Adipocyte (in vitro differentiated cells): ENCODE measurements at regions not wholly inside any gene's neighbourhood (a gene's known extent, or its start where the extent isn't known, plus 50 kb on each side); places are given as distances from the start of the nearest gene placed in this dataset.
A peak's percentile ranks its signal among the peaks of the same experiment; 100 is the strongest.
"Not testable (repeated sequence)": the region's sequence is repeated elsewhere in the genome, so short reads cannot be mapped to it uniquely, and the experiment has no call there.

Experiments used
- DNase-seq: peaks from one replicate; pipeline ENCODE4 v3.0.0-alpha.2; 2015; ENCODE audit warnings: low read depth
- H3K27me3 ChIP-seq: replicated peaks from 2 replicates; pipeline ENCODE4 v1.7.0; 2013; ENCODE audit warnings: mild to moderate bottlenecking, low read length, moderate library complexity; ENCODE audit not compliant: control insufficient read depth, insufficient read depth
- H3K36me3 ChIP-seq: 2 replicates; pipeline ENCODE4 v1.7.0; 2013; ENCODE audit warnings: low read length, mild to moderate bottlenecking, moderate library complexity; ENCODE audit not compliant: control insufficient read depth, insufficient read depth, severe bottlenecking
- H3K4me1 ChIP-seq: 2 replicates; pipeline ENCODE4 v1.7.0; 2013; ENCODE audit warnings: mild to moderate bottlenecking, low read length, moderate library complexity; ENCODE audit not compliant: control insufficient read depth, insufficient read depth
- H3K4me3 ChIP-seq: 2 replicates; pipeline ENCODE4 v1.7.0; 2013; ENCODE audit warnings: mild to moderate bottlenecking, low read length, moderate library complexity
- H3K9ac ChIP-seq: 2 replicates; pipeline ENCODE4 v1.7.0; 2013; ENCODE audit warnings: mild to moderate bottlenecking, low read length, moderate library complexity
- H3K9me3 ChIP-seq: 2 replicates; pipeline ENCODE4 v1.7.0; 2013; ENCODE audit warnings: mild to moderate bottlenecking, low read length, moderate library complexity; ENCODE audit not compliant: control insufficient read depth

- Histone ChIP-seq H3K36me3 (no peaks in the 10 kb centered on the region), H3K9ac (no peak overlapping the region), H3K27me3 (peaks cover 7% of the 10 kb centered on the region), H3K9me3 (peaks cover 8% of the 10 kb centered on the region), H3K4me1 (no peaks in the 10 kb centered on the region), H3K4me3 (no peak overlapping the region)
- DNase-seq = no peak
Measured at GRCh38 chrX:151042842-151043241, 59.7 kb downstream of the HMGB3 start.

- H3K9ac ChIP-seq, H3K27me3 ChIP-seq, DNase-seq, H3K4me1 ChIP-seq, H3K9me3 ChIP-seq, H3K4me3 ChIP-seq, H3K36me3 ChIP-seq: not testable (repeated sequence)
Measured at GRCh38 chrX:151066373-151066772, 83.2 kb downstream of the HMGB3 start.

- no peak overlapping the region for H3K4me3 ChIP-seq
- no peaks in the 10 kb centered on the region for H3K27me3 ChIP-seq
- no peaks in the 10 kb centered on the region for H3K4me1 ChIP-seq
Measured at GRCh38 chrX:151073767-151074166, 90.6 kb downstream of the HMGB3 start.

GRCh38 chrX:151081016-151081415 lies 95.4 kb upstream of the GPR50 start:
- no peaks in the 10 kb centered on the region for H3K36me3 ChIP-seq
- no peaks in the 10 kb centered on the region for H3K9me3 ChIP-seq
- no peak overlapping the region for H3K9ac ChIP-seq
- H3K27me3 ChIP-seq = peaks cover 42% of the 10 kb centered on the region
- H3K4me1 ChIP-seq = no peaks in the 10 kb centered on the region
- no peak overlapping the region for H3K4me3 ChIP-seq
- no peak for DNase-seq

More at GRCh38 chrX:151073767-151074166, 90.6 kb downstream of the HMGB3 start:
- no peaks in the 10 kb centered on the region for H3K36me3 ChIP-seq
- H3K9ac ChIP-seq = no peak overlapping the region
- no peak for DNase-seq
- no peaks in the 10 kb centered on the region for H3K9me3 ChIP-seq

GRCh38 chrX:151082077-151082948 lies 94.1 kb upstream of the GPR50 start:
- peak; percentile 76 for DNase-seq
- Histone ChIP-seq H3K4me3 (peak overlapping the region; percentile 58), H3K27me3 (peaks cover 47% of the 10 kb centered on the region), H3K4me1 (no peaks in the 10 kb centered on the region), H3K9me3 (peaks cover under 1% of the 10 kb centered on the region), H3K9ac (peak overlapping the region; percentile 59), H3K36me3 (no peaks in the 10 kb centered on the region)

GRCh38 chrX:151084454-151084853 lies 91.9 kb upstream of the GPR50 start:
- Histone ChIP-seq H3K36me3 (no peaks in the 10 kb centered on the region), H3K4me3 (no peak overlapping the region), H3K4me1 (no peaks in the 10 kb centered on the region), H3K9ac (no peak overlapping the region), H3K9me3 (peaks cover 4% of the 10 kb centered on the region), H3K27me3 (peaks cover 62% of the 10 kb centered on the region)
- DNase-seq = no peak

- Histone ChIP-seq H3K4me1 (no peaks in the 10 kb centered on the region), H3K36me3 (no peaks in the 10 kb centered on the region), H3K27me3 (peaks cover 62% of the 10 kb centered on the region), H3K9me3 (peaks cover 4% of the 10 kb centered on the region), H3K9ac (no peak overlapping the region), H3K4me3 (no peak overlapping the region)
- no peak for DNase-seq
Measured at GRCh38 chrX:151085207-151085606, 91.2 kb upstream of the GPR50 start.

GRCh38 chrX:151088221-151088620 lies 88.2 kb upstream of the GPR50 start:
- no peaks in the 10 kb centered on the region for H3K36me3 ChIP-seq
- no peaks in the 10 kb centered on the region for H3K4me1 ChIP-seq
- no peak for DNase-seq
- H3K4me3 ChIP-seq = no peak overlapping the region
- no peak overlapping the region for H3K9ac ChIP-seq
- peaks cover 4% of the 10 kb centered on the region for H3K9me3 ChIP-seq
- H3K27me3 ChIP-seq = peaks cover 54% of the 10 kb centered on the region

GRCh38 chrX:151099001-151099400 lies 77.4 kb upstream of the GPR50 start:
- DNase-seq = no peak
- Histone ChIP-seq H3K9ac (no peak overlapping the region), H3K27me3 (peaks cover 27% of the 10 kb centered on the region), H3K4me3 (no peak overlapping the region), H3K4me1 (no peaks in the 10 kb centered on the region), H3K36me3 (no peaks in the 10 kb centered on the region), H3K9me3 (no peaks in the 10 kb centered on the region)

- H3K4me1 ChIP-seq = no peaks in the 10 kb centered on the region
- H3K9me3 ChIP-seq = no peaks in the 10 kb centered on the region
- H3K36me3 ChIP-seq = no peaks in the 10 kb centered on the region
- DNase-seq = no peak
- H3K9ac ChIP-seq = no peak overlapping the region
- peaks cover 34% of the 10 kb centered on the region for H3K27me3 ChIP-seq
- H3K4me3 ChIP-seq = no peak overlapping the region
Measured at GRCh38 chrX:151100799-151101198, 75.6 kb upstream of the GPR50 start.

GRCh38 chrX:151113200-151113599 lies 63.2 kb upstream of the GPR50 start:
- H3K9ac ChIP-seq, H3K4me1 ChIP-seq, H3K36me3 ChIP-seq, DNase-seq, H3K4me3 ChIP-seq, H3K9me3 ChIP-seq: not testable (repeated sequence)
- H3K27me3 ChIP-seq = peaks cover 14% of the 10 kb centered on the region
